ENCODE measurements at regions not wholly inside any gene's neighbourhood (a gene's known extent, or its start where the extent isn't known, plus 50 kb on each side); places are given as distances from the start of the nearest gene placed in this dataset.
"Not testable (repeated sequence)": the region's sequence is repeated elsewhere in the genome, so short reads cannot be mapped to it uniquely, and the experiment has no call there.

DNA sequence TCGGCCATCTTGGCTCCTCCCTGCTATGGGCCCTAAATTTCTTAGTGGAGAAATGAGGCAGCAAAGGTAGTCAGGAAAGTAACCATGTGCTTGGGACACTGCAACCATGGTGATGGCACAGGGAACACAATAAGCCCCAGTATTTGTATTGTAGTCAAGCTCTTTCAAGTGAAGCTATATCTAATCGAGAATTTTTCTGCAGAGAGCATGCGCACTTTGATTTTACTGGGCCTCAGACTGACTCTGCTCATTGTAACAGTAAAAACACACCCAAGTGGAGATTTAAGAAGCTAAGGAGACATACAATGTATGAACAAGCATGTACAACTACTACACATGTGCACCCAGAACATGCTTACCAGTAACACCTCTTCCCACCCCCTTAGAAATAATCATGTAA, 67.3 kb upstream of the TMEM229A start:
- Mint-ChIP-seq H3K4me1 (ENCODE audit: low read depth) (no peaks in the 10 kb centered on the region), H3K27me3 (no peaks in the 10 kb centered on the region), H3K4me3 (no peak overlapping the region), H3K36me3 (ENCODE audit: low read depth) (no peaks in the 10 kb centered on the region), H3K27ac (no peak overlapping the region), H3K9me3 (peaks cover 9% of the 10 kb centered on the region)
- intact Hi-C loops (cut with micrococcal nuclease): no loop called here
- ChIA-PET POLR2A (interaction anchor here (0.6 kb wide), 1 partner anchor 30 kb away, joined by 3 read pairs; no protein-coding TSS in a partner anchor), CTCF (interaction anchor here (1.0 to 1.5 kb wide), 3 partner anchors 8 to 756 kb away, joined by 3 to 5 read pairs (median 4); no protein-coding TSS in a partner anchor)
- ATAC-seq (no peak), DNase-seq (no peak)
- TF ChIP-seq, protein P1, sequence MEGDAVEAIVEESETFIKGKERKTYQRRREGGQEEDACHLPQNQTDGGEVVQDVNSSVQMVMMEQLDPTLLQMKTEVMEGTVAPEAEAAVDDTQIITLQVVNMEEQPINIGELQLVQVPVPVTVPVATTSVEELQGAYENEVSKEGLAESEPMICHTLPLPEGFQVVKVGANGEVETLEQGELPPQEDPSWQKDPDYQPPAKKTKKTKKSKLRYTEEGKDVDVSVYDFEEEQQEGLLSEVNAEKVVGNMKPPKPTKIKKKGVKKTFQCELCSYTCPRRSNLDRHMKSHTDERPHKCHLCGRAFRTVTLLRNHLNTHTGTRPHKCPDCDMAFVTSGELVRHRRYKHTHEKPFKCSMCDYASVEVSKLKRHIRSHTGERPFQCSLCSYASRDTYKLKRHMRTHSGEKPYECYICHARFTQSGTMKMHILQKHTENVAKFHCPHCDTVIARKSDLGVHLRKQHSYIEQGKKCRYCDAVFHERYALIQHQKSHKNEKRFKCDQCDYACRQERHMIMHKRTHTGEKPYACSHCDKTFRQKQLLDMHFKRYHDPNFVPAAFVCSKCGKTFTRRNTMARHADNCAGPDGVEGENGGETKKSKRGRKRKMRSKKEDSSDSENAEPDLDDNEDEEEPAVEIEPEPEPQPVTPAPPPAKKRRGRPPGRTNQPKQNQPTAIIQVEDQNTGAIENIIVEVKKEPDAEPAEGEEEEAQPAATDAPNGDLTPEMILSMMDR (IDR thresholded peaks at IDR 0.05): no peak

DNA sequence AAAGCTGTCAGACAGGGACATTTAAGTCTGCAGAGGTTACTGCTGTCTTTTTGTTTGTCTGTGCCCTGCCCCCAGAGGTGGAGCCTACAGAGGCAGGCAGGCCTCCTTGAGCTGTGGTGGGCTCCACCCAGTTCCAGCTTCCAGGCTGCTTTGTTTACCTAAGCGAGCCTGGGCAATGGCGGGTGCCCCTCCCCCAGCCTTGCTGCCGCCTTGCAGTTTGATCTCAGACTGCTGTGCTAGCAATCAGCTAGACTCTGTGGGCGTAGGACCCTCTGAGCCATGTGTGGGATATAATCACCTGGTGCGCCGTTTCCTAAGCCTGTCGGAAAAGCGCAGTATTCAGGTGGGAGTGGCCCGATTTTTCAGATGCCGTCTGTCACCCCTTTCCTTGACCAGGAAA, 66.7 kb upstream of the TMEM229A start:
- not testable (repeated sequence) for H3K27ac Mint-ChIP-seq

DNA sequence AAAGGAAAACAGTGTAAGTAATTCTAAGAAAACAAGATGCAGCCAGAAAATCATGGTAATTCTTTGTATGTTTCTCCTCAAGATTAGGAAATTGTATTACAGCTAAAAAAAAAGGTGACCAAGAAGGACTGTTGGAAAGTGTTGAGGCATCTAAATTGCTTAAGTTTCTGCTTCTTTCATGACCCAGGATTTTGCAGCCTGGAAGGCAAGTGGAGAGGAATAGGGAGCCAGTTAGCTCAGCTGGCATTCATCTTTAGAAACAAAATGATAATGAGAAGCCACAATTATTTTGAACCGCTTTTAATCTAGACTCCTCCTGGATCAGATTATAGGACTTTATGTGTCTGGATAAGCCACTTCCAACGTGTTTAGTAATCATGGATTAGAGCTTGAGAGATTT, 56.8 kb upstream of the TMEM229A start:
- no peaks in the 10 kb centered on the region for H3K36me3 Mint-ChIP-seq (ENCODE audit: low read depth)
- intact Hi-C loops (cut with micrococcal nuclease): no loop called here
- no peaks in the 10 kb centered on the region for H3K4me1 Mint-ChIP-seq (ENCODE audit: low read depth)
- ATAC-seq (no peak), DNase-seq (no peak)
- TF ChIP-seq, protein P1 (IDR thresholded peaks at IDR 0.05): no peak
- no peaks in the 10 kb centered on the region for H3K27me3 Mint-ChIP-seq
- POLR2A ChIA-PET: no interaction called here
- H3K27ac Mint-ChIP-seq: no peak overlapping the region
- H3K9me3 Mint-ChIP-seq: no peaks in the 10 kb centered on the region
- H3K4me3 Mint-ChIP-seq: no peak overlapping the region
- CTCF ChIA-PET: no interaction called here

More for the DNA sequence above, 66.7 kb upstream of the TMEM229A start:
- CTCF ChIA-PET: interaction anchor here (1.5 kb wide), 1 partner anchor 12 kb away, joined by 4 read pairs; no protein-coding TSS in a partner anchor
- H3K27me3 Mint-ChIP-seq; H3K36me3 Mint-ChIP-seq (ENCODE audit: low read depth); POLR2A ChIA-PET; H3K9me3 Mint-ChIP-seq; ATAC-seq; intact Hi-C loops (cut with micrococcal nuclease); H3K4me1 Mint-ChIP-seq (ENCODE audit: low read depth); DNase-seq; H3K4me3 Mint-ChIP-seq: not testable (repeated sequence)

DNA sequence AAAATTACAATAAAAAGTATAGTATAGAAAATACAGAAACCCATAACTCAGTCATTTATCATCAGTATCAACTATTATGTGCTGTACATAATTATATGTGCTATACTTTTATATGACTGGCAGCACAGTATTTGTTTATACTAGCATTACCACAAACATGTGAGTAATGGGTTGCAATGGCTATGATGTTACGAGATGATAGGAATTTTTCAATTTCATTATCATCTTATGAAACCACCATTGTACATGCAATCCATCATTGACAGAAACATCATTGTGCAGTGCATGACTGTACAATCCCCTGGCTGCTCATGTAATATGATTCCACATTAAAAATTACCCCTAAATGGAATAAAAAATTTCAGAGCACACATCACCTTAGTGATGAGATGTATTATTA, 55.7 kb upstream of the TMEM229A start:
- H3K36me3 Mint-ChIP-seq (ENCODE audit: low read depth): no peaks in the 10 kb centered on the region
- CTCF ChIA-PET: interaction anchor here (0.6 to 0.7 kb wide), 2 partner anchors 88 to 461 kb away, joined by 3 read pairs; no protein-coding TSS in a partner anchor
- no peak overlapping the region for H3K4me3 Mint-ChIP-seq
- ATAC-seq: no peak
- no peaks in the 10 kb centered on the region for H3K9me3 Mint-ChIP-seq
- POLR2A ChIA-PET: no interaction called here
- intact Hi-C loops (cut with micrococcal nuclease): no loop called here
- H3K27ac Mint-ChIP-seq: no peak overlapping the region
- H3K4me1 Mint-ChIP-seq (ENCODE audit: low read depth): no peaks in the 10 kb centered on the region
- H3K27me3 Mint-ChIP-seq: no peaks in the 10 kb centered on the region
- TF ChIP-seq, protein P1 (IDR thresholded peaks at IDR 0.05): no peak
- no peak for DNase-seq

DNA sequence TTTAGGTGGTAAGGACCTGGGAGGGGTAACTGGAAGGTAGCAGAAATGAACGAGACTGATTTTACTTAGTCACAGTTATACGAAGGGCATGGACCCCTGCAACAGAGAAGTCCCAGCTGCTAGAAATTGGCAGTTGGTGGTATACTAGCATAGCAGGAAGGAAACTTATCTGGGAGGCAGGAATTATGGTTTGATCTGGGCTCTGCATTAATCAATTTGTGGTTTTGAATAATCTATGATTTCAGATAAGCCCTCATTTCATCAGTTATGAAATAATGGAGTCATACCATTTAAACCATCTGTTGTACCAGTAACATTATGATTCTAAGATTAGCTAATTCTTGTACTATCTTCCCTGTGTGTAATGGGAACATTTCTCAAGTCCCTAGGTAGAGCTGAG, 54.0 kb upstream of the TMEM229A start:
- TF ChIP-seq, protein P1 (IDR thresholded peaks at IDR 0.05): no peak
- H3K27ac Mint-ChIP-seq: no peak overlapping the region
- no peaks in the 10 kb centered on the region for H3K27me3 Mint-ChIP-seq
- CTCF ChIA-PET: no interaction called here
- intact Hi-C loops (cut with micrococcal nuclease): no loop called here
- H3K4me3 Mint-ChIP-seq: no peak overlapping the region
- POLR2A ChIA-PET: no interaction called here
- no peak for ATAC-seq
- H3K4me1 Mint-ChIP-seq (ENCODE audit: low read depth): no peaks in the 10 kb centered on the region
- DNase-seq: no peak
- H3K9me3 Mint-ChIP-seq: no peaks in the 10 kb centered on the region
- H3K36me3 Mint-ChIP-seq (ENCODE audit: low read depth): no peaks in the 10 kb centered on the region

DNA sequence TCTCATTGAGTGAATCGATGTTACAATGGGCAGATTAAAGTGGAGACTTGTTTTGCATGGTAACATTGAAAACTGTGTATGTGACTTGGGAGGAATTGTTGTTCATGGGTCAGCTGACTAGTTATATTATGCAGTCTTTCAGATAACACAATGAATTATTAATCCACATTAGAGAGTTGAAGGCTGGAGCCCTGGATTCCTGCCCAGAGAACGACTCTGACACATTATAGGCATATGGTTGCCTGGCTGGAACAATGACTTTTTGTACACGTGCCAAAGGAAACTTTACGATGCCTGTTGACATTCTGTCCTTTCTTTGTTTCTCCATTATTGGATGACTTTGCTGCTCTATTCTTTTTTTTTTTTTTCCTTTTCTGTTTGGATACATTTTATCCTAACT, 52.3 kb upstream of the TMEM229A start:
- Mint-ChIP-seq H3K27ac (no peak overlapping the region), H3K4me3 (no peak overlapping the region), H3K36me3 (ENCODE audit: low read depth) (no peaks in the 10 kb centered on the region), H3K4me1 (ENCODE audit: low read depth) (no peaks in the 10 kb centered on the region), H3K27me3 (no peaks in the 10 kb centered on the region), H3K9me3 (no peaks in the 10 kb centered on the region)
- DNase-seq (no peak), ATAC-seq (no peak)
- intact Hi-C loops (cut with micrococcal nuclease): no loop called here
- ChIA-PET POLR2A (no interaction called here), CTCF (no interaction called here)
- TF ChIP-seq, protein P1 (IDR thresholded peaks at IDR 0.05): no peak

Data from activated CD8-positive, alpha-beta T cell treated with anti-CD3 and anti-CD28 coated beads for 36 hours (primary cell).